GM12892 (cell line): ENCODE measurements at regions not wholly inside any gene's neighbourhood (a gene's known extent, or its start where the extent isn't known, plus 50 kb on each side); places are given as distances from the start of the nearest gene placed in this dataset.

Experiments used
- POLR2A ChIP-seq: IDR thresholded peaks from 2 replicates; pipeline ENCODE4 v1.6.1; 2011; ENCODE audit warnings: low read depth, low read length, control low read depth
- POLR2AphosphoS5 ChIP-seq: IDR thresholded peaks from 2 replicates; pipeline ENCODE4 v1.6.1; 2011; ENCODE audit warnings: low read depth, low read length, control low read depth
- TAF1 ChIP-seq: IDR thresholded peaks from 2 replicates; pipeline ENCODE4 v1.6.1; 2011; ENCODE audit warnings: low read depth, mild to moderate bottlenecking, control low read depth, low read length, borderline replicate concordance

DNA sequence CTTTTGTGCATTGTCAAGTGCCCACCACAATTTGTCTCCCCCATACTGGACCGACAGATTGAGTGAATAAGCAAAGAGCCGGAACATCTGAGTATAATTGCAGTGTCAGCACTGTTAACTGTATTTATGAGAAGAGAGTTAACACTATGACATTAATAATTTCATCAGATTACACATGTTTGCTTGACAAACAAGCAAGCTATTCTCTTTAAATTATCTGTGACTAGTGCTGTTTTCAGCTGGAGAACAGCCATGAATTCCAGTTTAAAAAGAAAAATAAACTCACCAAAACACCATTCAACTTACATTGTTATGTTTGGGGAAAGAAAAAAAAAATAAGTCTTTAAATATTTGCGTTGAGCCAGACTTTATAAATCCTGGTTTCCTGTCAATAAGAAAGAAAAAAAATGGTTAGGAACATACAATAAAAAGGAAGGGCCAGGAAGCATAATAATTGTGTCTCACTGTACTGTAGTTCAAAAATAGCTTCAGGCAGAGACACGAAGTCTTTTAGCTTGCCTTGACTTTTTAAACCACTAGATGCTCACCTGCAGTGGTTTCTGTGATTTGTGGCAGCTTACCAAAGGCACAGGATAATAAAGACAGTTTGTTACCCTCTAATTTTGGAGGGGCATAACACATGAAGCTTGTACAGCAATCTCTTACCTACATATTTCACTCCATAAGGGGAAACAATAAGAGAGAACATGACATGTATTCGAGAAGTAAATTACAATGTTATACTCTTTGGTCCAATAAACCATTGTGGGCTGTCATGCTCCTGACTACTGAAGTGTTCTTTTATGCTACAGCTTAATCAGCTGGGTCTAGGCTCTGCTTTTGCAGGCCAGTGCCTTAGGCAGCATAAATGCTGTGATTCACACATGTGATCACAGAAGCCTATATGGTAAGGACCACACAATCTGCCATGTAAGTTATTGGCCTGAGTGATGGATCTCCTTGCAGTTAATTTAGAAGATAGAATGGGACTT is 302.0 kb upstream of the ADGRL2 start:
- no peak for TF ChIP-seq POLR2A
- TF ChIP-seq POLR2AphosphoS5, result no peak
- no peak for TF ChIP-seq TAF1
